ENCODE measurements at regions not wholly inside any gene's neighbourhood (a gene's known extent, or its start where the extent isn't known, plus 50 kb on each side); places are given as distances from the start of the nearest gene placed in this dataset.

DNA sequence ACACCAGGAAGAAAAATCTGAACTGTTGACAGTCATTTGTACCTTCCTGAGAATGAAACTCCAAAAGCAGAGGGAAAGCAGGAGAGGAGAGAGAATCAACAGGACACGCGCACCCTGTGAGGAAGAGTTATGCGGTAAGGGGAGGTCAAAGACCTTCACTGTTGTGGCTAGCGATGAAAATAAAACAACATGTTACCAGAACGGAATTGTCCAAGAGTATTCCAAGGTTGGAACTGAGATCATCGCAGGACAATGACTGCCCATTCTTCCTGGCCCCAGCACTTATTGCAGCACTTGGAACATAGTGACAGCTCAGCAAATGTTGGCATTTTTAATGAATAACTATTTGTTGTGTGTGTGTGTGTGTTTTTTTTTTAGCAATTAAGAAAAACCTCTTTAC is 176.0 kb upstream of the TSC22D1 start:
- TF ChIP-seq, protein P1, sequence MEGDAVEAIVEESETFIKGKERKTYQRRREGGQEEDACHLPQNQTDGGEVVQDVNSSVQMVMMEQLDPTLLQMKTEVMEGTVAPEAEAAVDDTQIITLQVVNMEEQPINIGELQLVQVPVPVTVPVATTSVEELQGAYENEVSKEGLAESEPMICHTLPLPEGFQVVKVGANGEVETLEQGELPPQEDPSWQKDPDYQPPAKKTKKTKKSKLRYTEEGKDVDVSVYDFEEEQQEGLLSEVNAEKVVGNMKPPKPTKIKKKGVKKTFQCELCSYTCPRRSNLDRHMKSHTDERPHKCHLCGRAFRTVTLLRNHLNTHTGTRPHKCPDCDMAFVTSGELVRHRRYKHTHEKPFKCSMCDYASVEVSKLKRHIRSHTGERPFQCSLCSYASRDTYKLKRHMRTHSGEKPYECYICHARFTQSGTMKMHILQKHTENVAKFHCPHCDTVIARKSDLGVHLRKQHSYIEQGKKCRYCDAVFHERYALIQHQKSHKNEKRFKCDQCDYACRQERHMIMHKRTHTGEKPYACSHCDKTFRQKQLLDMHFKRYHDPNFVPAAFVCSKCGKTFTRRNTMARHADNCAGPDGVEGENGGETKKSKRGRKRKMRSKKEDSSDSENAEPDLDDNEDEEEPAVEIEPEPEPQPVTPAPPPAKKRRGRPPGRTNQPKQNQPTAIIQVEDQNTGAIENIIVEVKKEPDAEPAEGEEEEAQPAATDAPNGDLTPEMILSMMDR (IDR thresholded peaks at IDR 0.05), result no peak
- peak in 1 of 3 donors; percentile 28 for TF ChIP-seq POLR2AphosphoS5 (IDR thresholded peaks at IDR 0.05)
- no peak for TF ChIP-seq EP300 (IDR thresholded peaks at IDR 0.05; ENCODE audit: low read depth)
- no peak for TF ChIP-seq POLR2A (IDR thresholded peaks at IDR 0.05)
